AG10803 (cell line): ENCODE measurements at regions not wholly inside any gene's neighbourhood (a gene's known extent, or its start where the extent isn't known, plus 50 kb on each side); places are given as distances from the start of the nearest gene placed in this dataset.
A peak's percentile ranks its signal among the peaks of the same experiment; 100 is the strongest.

Source experiments
- DNase-seq: peaks from one replicate; pipeline ENCODE4 v3.0.0; 2010; ENCODE audit warnings: low read depth
- H3K4me3 ChIP-seq: 2 replicates; pipeline ENCODE4 v1.5.1; 2011; ENCODE audit warnings: mild to moderate bottlenecking, low read length, control low read depth
- CTCF ChIP-seq: conservative IDR thresholded peaks from 2 replicates; pipeline ENCODE4 v1.5.1; 2011; ENCODE audit warnings: mild to moderate bottlenecking, low read length, control low read depth, inconsistent platforms

- no peak overlapping the region for H3K4me3 ChIP-seq
- no peak for DNase-seq
- no peak for TF ChIP-seq CTCF
Observed at GRCh38 chr6:150683320-150683719, 83.6 kb downstream of the PLEKHG1 start.

- no peak for TF ChIP-seq CTCF
- H3K4me3 ChIP-seq, result no peak overlapping the region
- DNase-seq, result no peak
Observed at GRCh38 chr6:150684161-150684560, 84.5 kb downstream of the PLEKHG1 start.

- no peak for TF ChIP-seq CTCF
- no peak overlapping the region for H3K4me3 ChIP-seq
- no peak for DNase-seq
Observed at GRCh38 chr6:150684714-150685459, 85.2 kb downstream of the PLEKHG1 start.

- DNase-seq, result no peak
- peak; percentile 50 for TF ChIP-seq CTCF
Observed at GRCh38 chr6:150685860-150686259, 86.2 kb downstream of the PLEKHG1 start.

GRCh38 chr6:150686566-150686965, 86.9 kb downstream of the PLEKHG1 start:
- no peak for DNase-seq
- no peak overlapping the region for H3K4me3 ChIP-seq
- TF ChIP-seq CTCF, result no peak

More at GRCh38 chr6:150685860-150686259, 86.2 kb downstream of the PLEKHG1 start:
- no peak overlapping the region for H3K4me3 ChIP-seq

GRCh38 chr6:150687508-150687907, 87.8 kb downstream of the PLEKHG1 start:
- no peak overlapping the region for H3K4me3 ChIP-seq
- DNase-seq, result no peak
- no peak for TF ChIP-seq CTCF

GRCh38 chr6:150689900-150690590, 90.4 kb downstream of the PLEKHG1 start:
- no peak for TF ChIP-seq CTCF
- DNase-seq, result no peak
- H3K4me3 ChIP-seq, result no peak overlapping the region
